ENCODE measurements at regions not wholly inside any gene's neighbourhood (a gene's known extent, or its start where the extent isn't known, plus 50 kb on each side); places are given as distances from the start of the nearest gene placed in this dataset.

DNA sequence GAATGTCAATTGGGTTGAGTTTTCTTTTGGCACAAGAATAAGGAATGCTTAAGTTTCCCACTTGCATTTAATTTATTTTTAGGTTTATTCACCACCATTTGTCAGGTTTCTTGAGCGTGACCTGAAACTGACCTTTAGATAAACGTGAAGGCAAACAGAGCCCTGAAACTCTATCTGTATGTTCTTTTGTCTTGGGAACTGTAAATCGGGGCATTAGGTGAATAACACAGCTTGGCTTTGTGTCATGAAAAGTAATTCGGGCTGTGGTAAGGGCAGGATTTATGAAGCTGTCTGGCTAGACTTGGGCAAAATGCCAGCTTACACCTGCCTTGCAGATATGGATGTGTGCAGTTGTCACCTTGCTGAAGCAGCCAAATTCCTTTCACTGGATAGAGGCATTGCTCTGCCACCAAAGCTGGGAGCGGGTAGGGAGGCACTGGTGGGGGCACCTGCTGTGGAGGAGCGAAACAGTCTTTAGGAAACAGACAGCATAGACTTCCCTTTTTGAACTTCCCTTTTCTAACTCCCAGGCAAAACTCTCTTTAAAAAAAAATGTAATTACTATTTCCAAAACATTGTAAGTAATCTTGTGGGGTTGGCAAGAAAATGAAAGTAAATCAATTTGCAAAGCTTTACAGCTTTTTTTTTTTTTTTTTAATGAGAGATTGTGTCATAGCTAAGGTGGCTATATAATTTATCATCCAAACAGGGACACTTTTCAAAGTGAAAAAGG lies 545.2 kb downstream of the CSNK1G3 start:
- no peaks in the 10 kb centered on the region for H3K9me3 ChIP-seq
- H3K4me3 ChIP-seq: peak overlapping the region; percentile 29
- no peaks in the 10 kb centered on the region for H3K27me3 ChIP-seq (replicated peaks; ENCODE audit: insufficient read depth)
- ATAC-seq (ENCODE audit: insufficient number of reproducible peaks, low FRiP score, low read depth): no peak
- no peak for DNase-seq (ENCODE audit: low spot score)
- TF ChIP-seq, protein P1, sequence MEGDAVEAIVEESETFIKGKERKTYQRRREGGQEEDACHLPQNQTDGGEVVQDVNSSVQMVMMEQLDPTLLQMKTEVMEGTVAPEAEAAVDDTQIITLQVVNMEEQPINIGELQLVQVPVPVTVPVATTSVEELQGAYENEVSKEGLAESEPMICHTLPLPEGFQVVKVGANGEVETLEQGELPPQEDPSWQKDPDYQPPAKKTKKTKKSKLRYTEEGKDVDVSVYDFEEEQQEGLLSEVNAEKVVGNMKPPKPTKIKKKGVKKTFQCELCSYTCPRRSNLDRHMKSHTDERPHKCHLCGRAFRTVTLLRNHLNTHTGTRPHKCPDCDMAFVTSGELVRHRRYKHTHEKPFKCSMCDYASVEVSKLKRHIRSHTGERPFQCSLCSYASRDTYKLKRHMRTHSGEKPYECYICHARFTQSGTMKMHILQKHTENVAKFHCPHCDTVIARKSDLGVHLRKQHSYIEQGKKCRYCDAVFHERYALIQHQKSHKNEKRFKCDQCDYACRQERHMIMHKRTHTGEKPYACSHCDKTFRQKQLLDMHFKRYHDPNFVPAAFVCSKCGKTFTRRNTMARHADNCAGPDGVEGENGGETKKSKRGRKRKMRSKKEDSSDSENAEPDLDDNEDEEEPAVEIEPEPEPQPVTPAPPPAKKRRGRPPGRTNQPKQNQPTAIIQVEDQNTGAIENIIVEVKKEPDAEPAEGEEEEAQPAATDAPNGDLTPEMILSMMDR (IDR thresholded peaks at IDR 0.05): no peak
- peaks cover 9 to 40% of the 10 kb centered on the region in 2 donors for H3K4me1 ChIP-seq (ENCODE audit: control insufficient read depth in 1 of 2, low read depth in 2 of 2)
- no peaks in the 10 kb centered on the region for H3K36me3 ChIP-seq
- H3K27ac ChIP-seq: no peak overlapping the region

DNA sequence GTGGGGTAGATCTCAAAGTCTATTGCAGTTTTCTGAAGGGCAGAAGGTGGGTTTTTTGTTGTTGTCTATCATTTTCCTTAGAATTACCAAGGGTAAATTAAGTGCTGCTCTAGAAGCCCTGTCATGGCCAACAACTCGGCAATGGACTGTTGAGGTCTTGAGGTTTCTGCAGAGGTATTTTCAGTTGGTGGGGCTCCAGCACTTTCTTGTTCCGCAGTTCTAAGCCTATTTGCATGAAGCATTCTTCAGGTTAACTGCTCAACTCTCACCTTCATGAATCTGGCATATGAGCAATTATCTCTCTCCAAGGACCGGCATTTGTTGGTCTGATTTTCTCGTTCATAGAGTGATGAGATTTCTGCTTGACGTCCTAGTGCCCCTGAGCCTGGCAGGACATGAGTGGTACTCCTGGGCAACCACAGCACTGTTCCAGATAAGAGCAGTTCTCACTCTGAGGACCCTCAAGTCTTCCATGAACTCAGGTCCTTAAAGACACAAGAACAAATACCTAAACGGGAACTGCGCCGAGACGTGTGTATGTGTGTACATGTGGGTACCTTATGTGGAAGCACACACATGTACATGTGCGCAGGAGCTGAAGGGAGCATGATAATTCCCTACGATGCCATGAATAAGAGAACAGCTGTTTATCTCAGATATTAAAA lies 544.5 kb downstream of the CSNK1G3 start:
- ATAC-seq (ENCODE audit: insufficient number of reproducible peaks, low FRiP score, low read depth) (no peak), DNase-seq (ENCODE audit: low spot score) (no peak)
- peaks cover 9 to 34% of the 10 kb centered on the region in 2 donors for H3K4me1 ChIP-seq (ENCODE audit: control insufficient read depth in 1 of 2, low read depth in 2 of 2)
- no peaks in the 10 kb centered on the region for H3K36me3 ChIP-seq
- H3K27ac ChIP-seq: no peak overlapping the region
- TF ChIP-seq, protein P1 (IDR thresholded peaks at IDR 0.05): no peak
- H3K27me3 ChIP-seq (replicated peaks; ENCODE audit: insufficient read depth): no peaks in the 10 kb centered on the region
- no peak overlapping the region for H3K4me3 ChIP-seq
- H3K9me3 ChIP-seq: no peaks in the 10 kb centered on the region

GRCh38 chr5:124055751-124056150 lies 543.8 kb downstream of the CSNK1G3 start:
- Histone ChIP-seq H3K27me3 (replicated peaks; ENCODE audit: insufficient read depth) (no peaks in the 10 kb centered on the region), H3K9me3 (no peaks in the 10 kb centered on the region), H3K36me3 (no peaks in the 10 kb centered on the region), H3K4me1 (ENCODE audit: control insufficient read depth in 1 of 2, low read depth in 2 of 2) (peaks cover 9 to 27% of the 10 kb centered on the region in 2 donors), H3K27ac (no peak overlapping the region), H3K4me3 (no peak overlapping the region)
- TF ChIP-seq, protein P1 (IDR thresholded peaks at IDR 0.05): no peak
- DNase-seq (ENCODE audit: low spot score) (no peak), ATAC-seq (ENCODE audit: insufficient number of reproducible peaks, low FRiP score, low read depth) (no peak)

GRCh38 chr5:124054564-124054963 lies 542.6 kb downstream of the CSNK1G3 start:
- Histone ChIP-seq H3K27me3 (replicated peaks; ENCODE audit: insufficient read depth) (no peaks in the 10 kb centered on the region), H3K27ac (no peak overlapping the region), H3K36me3 (no peaks in the 10 kb centered on the region), H3K4me3 (no peak overlapping the region), H3K9me3 (no peaks in the 10 kb centered on the region), H3K4me1 (ENCODE audit: control insufficient read depth in 1 of 2, low read depth in 2 of 2) (peaks cover 5 to 22% of the 10 kb centered on the region in 2 donors)
- TF ChIP-seq, protein P1 (IDR thresholded peaks at IDR 0.05): no peak
- no peak for DNase-seq (ENCODE audit: low spot score)
- ATAC-seq (ENCODE audit: insufficient number of reproducible peaks, low FRiP score, low read depth): no peak

DNA sequence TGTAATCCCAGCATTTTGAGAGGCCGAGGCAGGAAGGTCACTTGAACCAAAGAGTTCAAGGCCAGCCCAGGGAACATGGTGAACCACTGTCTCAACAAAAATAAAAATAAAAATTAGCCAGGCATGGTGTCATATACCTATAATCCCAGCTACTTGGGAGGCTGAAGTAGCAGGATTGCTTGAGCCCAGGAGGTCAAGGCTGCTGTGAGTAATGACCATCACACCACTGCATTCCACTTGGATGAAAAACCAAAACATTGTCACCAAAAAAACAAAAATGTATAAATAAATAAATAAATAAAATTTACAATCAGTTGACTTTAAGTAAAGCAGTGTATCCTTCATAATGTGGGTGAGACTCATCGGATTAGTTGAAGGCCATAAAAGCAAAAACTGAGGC lies 541.4 kb downstream of the CSNK1G3 start:
- Histone ChIP-seq H3K27me3 (replicated peaks; ENCODE audit: insufficient read depth) (no peaks in the 10 kb centered on the region), H3K36me3 (no peaks in the 10 kb centered on the region), H3K4me1 (ENCODE audit: control insufficient read depth in 1 of 2, low read depth in 2 of 2) (peaks cover 5 to 21% of the 10 kb centered on the region in 2 donors), H3K4me3 (no peak overlapping the region), H3K27ac (no peak overlapping the region), H3K9me3 (no peaks in the 10 kb centered on the region)
- TF ChIP-seq, protein P1 (IDR thresholded peaks at IDR 0.05): no peak
- ATAC-seq (ENCODE audit: insufficient number of reproducible peaks, low FRiP score, low read depth) (no peak), DNase-seq (ENCODE audit: low spot score) (no peak)

Measured in thoracic aorta (tissue), 2 donors.